Gastroesophageal sphincter (tissue), 3 donors: ENCODE measurements at regions not wholly inside any gene's neighbourhood (a gene's known extent, or its start where the extent isn't known, plus 50 kb on each side); places are given as distances from the start of the nearest gene placed in this dataset.

Experiments
- CTCF ChIP-seq, 4 experiments: fragments of 200-600 bp in 2 of 4; fragments of 450-650 bp in 2 of 4; sonication (generic) in 1 of 4; IDR thresholded peaks; one replicate each; pipeline ENCODE4 v1.5.1; 2017 to 2019; ENCODE audit warnings: antibody characterized with exemption in 4 of 4, mild to moderate bottlenecking in 2 of 4, moderate library complexity in 2 of 4
- EP300 ChIP-seq: sonication (generic); formaldehyde crosslinking; IDR thresholded peaks from one replicate; pipeline ENCODE4 v1.6.1; 2017; ENCODE audit warnings: antibody characterized with exemption, mild to moderate bottlenecking
- POLR2A ChIP-seq, 2 donors: fragments of 450-650 bp; IDR thresholded peaks; one replicate each; pipeline ENCODE4 v1.6.1; 2017; ENCODE audit warnings: antibody characterized with exemption in 2 of 2, mild to moderate bottlenecking in 2 of 2, moderate library complexity in 1 of 2
- POLR2AphosphoS5 ChIP-seq: sonication (generic); formaldehyde crosslinking; IDR thresholded peaks from one replicate; pipeline ENCODE4 v1.6.1; 2017; ENCODE audit warnings: antibody characterized with exemption

- TF ChIP-seq CTCF (IDR thresholded peaks at IDR 0.05): no peak
- no peak for TF ChIP-seq POLR2A (IDR thresholded peaks at IDR 0.05)
- TF ChIP-seq EP300: no peak
- TF ChIP-seq POLR2AphosphoS5: no peak
These were observed 305.8 kb upstream of the IGFBP3 start for GRCh38 chr7:46226860-46227259.
